Activated CD8-positive, alpha-beta memory T cell treated with anti-CD3 and anti-CD28 coated beads, Interleukin-2, amount 10 ng/mL, durations not matched to agents 7 days and 5 days (primary cell): ENCODE measurements at regions not wholly inside any gene's neighbourhood (a gene's known extent, or its start where the extent isn't known, plus 50 kb on each side); places are given as distances from the start of the nearest gene placed in this dataset.

ENCODE experiments used
- ATAC-seq: fragments of 150-1000 bp; cut with Tn5 transposase; one replicate; pipeline ENCODE4 v1.10.0; 2021; ENCODE audit warnings: moderate library complexity
- CTCF ChIA-PET: fragments of 350-600 bp; sonication (Branson Sonifier 250); formaldehyde crosslinking; loops from one replicate; lab custom pipeline; 2021; ENCODE audit warnings: antibody characterized with exemption; lab: Charles Lee
- DNase-seq: peaks from one replicate; pipeline ENCODE4 v3.0.0-alpha.2; 2020
- H3K27ac Mint-ChIP-seq: one replicate; pipeline ENCODE4 v1.8.0; 2021; ENCODE audit warnings: mild to moderate bottlenecking, mixed read lengths
- H3K27me3 Mint-ChIP-seq: one replicate; pipeline ENCODE4 v1.8.0; 2021; ENCODE audit warnings: mixed read lengths
- H3K36me3 Mint-ChIP-seq: one replicate; pipeline ENCODE4 v1.8.0; 2021; ENCODE audit warnings: mild to moderate bottlenecking, mixed read lengths
- H3K4me1 Mint-ChIP-seq: one replicate; pipeline ENCODE4 v1.8.0; 2021; ENCODE audit warnings: mixed read lengths
- H3K4me3 Mint-ChIP-seq: one replicate; pipeline ENCODE4 v1.8.0; 2021; ENCODE audit warnings: mild to moderate bottlenecking, moderate library complexity, mixed read lengths
- H3K9me3 Mint-ChIP-seq: one replicate; pipeline ENCODE4 v1.8.0; 2022; ENCODE audit warnings: low read depth, mixed read lengths

DNA sequence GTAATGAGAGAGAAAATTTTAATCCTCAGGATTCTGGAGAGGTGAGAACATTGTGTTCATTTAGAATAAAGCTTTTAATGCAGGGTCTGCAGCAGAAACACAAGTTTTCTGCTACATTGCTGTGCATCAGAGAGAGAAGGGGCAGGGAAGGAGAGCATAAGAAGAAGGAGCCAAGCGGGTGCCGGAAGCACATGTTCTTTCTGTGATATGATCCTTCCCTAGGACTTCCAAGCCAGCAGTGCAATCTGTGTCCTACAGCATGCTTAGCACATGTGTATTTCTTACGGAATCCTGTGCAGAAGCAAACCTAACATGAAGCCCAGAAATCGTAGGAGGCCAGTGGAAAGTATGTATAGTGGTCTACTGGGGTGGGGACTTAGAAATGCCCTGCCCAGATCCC, 458.3 kb upstream of the BRINP1 start:
- Mint-ChIP-seq H3K9me3 (no peaks in the 10 kb centered on the region), H3K27ac (no peak overlapping the region), H3K4me1 (no peaks in the 10 kb centered on the region), H3K27me3 (no peaks in the 10 kb centered on the region), H3K4me3 (no peak overlapping the region), H3K36me3 (no peaks in the 10 kb centered on the region)
- ATAC-seq (no peak), DNase-seq (no peak)
- CTCF ChIA-PET = no interaction called here

DNA sequence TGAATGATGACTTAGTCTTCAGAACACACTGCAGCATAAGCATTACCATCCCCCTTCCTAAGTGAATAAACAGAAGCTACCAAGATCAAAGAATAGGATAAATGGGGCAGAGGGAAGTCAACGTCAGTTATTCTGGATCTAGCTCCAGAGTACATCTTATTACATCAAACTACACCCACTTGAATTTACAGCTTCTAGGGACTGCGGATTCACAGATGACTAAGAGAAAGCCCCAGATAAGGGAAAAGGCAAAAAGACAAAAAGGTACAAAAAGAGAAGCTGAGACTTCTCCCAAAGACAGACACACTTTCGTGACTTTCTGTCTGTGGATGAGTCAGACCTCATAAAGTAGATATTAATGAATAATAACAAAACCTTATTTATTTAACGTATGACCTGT, 457.9 kb upstream of the BRINP1 start:
- CTCF ChIA-PET = no interaction called here
- Mint-ChIP-seq H3K4me3 (no peak overlapping the region), H3K4me1 (no peaks in the 10 kb centered on the region), H3K27me3 (no peaks in the 10 kb centered on the region), H3K27ac (no peak overlapping the region), H3K36me3 (no peaks in the 10 kb centered on the region), H3K9me3 (no peaks in the 10 kb centered on the region)
- ATAC-seq (no peak), DNase-seq (no peak)

DNA sequence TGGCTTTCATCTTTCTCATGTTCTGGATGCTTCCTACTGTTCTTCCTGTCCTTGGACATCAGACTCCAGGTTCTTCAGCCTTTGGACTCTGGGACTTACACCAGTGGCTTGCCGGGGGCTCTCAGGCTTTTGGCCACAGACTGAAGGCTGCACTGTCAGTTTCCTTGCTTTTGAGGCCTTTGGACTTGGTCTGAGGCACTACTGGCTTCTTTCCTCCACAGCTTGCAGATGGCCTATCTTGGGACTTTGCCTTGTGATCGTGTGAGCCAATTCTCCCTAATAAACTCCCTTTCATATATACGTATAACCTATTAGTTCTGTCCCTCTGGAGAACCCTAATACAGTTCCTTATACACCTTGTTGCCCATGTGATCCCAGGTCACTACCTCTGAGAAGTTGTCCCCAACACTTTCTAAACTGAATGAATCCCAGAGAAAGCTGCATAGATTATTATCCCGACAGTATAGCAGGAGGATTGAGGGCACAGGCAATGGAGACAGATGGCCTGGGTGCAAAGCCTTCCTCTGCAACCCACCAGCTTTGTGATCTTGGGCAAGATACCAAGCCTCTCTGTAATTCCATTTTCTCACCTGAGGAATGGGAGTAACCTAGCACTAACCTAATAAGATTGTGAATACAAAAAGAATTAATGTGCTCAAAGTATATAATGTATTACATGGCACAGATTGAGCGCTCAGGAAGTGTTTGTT, 449.6 kb upstream of the BRINP1 start:
- H3K36me3 Mint-ChIP-seq = no peaks in the 10 kb centered on the region
- no peak overlapping the region for H3K4me3 Mint-ChIP-seq
- CTCF ChIA-PET = no interaction called here
- H3K9me3 Mint-ChIP-seq = no peaks in the 10 kb centered on the region
- H3K27ac Mint-ChIP-seq = no peak overlapping the region
- no peaks in the 10 kb centered on the region for H3K4me1 Mint-ChIP-seq
- ATAC-seq = no peak
- H3K27me3 Mint-ChIP-seq = no peaks in the 10 kb centered on the region
- no peak for DNase-seq

DNA sequence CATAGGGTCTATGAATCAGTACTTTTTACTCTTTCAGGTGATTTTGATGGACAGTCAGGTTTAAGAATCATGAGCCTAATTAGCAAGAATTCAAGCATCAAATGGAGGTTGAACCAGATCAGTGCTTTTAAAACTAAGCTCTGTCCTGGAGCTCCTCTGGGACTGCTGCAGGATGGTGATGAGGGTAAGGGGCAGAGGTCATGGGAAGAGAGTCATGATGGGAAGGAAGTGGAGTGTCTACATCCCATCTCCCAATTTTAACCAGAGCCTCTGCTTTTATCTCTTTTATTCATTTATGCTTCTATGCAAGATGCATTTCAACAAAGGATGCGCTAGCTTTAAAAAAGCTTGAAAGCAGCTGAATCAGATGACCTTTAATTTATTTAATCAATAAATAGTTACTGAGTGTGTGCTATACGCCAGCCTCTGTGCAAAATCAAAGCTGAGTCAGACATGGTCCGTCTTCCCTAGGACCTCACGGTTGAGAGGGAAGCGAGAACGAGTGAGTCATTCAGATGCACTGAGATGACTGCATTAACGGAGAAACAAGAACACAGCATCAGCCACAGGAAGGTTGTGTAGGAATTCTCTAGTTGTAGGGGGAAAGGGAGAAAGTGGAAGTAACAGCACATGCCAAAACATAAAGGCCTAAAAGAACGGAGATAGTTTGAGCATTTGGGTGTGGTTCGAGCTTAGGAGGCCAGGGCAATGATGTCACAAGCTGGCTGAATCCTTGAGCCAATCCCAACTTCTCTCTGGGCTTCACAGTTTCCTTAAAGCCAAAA, 441.6 kb upstream of the BRINP1 start:
- Mint-ChIP-seq H3K4me1 (no peaks in the 10 kb centered on the region), H3K27ac (no peak overlapping the region), H3K36me3 (no peaks in the 10 kb centered on the region), H3K4me3 (no peak overlapping the region), H3K9me3 (peaks cover 3% of the 10 kb centered on the region), H3K27me3 (no peaks in the 10 kb centered on the region)
- no peak for ATAC-seq
- no peak for DNase-seq
- CTCF ChIA-PET = no interaction called here

DNA sequence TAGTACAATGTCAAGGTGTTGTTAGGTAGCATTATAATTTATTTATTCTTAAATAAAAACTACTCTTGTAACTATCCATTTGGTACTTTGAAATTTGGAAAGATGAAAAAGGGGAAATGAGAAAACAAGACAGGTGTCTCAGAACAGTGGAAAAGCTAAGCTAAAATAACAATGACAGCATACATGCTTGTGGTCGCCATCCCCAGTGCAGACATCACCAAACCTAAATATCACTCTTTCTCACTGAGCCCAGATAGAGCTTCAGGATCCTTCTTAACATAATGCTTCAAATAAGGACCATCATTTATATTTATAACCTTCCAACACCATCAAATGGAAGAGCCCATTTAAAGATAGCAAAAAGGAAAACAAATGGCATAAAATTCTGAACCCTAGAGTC, 434.4 kb upstream of the BRINP1 start:
- Mint-ChIP-seq H3K36me3 (no peaks in the 10 kb centered on the region), H3K4me1 (no peaks in the 10 kb centered on the region), H3K9me3 (no peaks in the 10 kb centered on the region), H3K27me3 (no peaks in the 10 kb centered on the region), H3K27ac (no peak overlapping the region), H3K4me3 (no peak overlapping the region)
- no peak for DNase-seq
- ATAC-seq = no peak
- CTCF ChIA-PET = no interaction called here

DNA sequence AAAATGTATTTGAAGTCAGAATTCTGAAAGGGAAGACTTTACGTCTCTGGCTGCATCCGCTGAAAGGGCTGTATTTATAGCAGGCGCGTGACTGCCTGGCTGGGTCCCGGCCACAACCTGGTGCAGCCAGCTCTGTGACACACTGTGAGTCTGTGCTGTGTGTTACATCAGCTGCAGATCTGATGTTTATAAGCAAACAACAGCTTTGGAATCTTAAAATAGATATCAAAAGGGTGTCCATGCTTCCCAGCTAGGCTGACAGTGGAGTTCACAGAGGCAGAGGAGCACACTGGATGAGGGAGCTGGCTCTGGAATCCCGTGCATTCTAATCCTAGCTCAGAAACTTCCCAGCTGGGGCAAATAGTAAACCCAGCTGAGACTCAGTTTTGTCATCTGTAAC, 433.4 kb upstream of the BRINP1 start:
- CTCF ChIA-PET = no interaction called here
- ATAC-seq = no peak
- Mint-ChIP-seq H3K36me3 (no peaks in the 10 kb centered on the region), H3K27me3 (no peaks in the 10 kb centered on the region), H3K4me3 (no peak overlapping the region), H3K27ac (no peak overlapping the region), H3K4me1 (no peaks in the 10 kb centered on the region), H3K9me3 (no peaks in the 10 kb centered on the region)
- no peak for DNase-seq

DNA sequence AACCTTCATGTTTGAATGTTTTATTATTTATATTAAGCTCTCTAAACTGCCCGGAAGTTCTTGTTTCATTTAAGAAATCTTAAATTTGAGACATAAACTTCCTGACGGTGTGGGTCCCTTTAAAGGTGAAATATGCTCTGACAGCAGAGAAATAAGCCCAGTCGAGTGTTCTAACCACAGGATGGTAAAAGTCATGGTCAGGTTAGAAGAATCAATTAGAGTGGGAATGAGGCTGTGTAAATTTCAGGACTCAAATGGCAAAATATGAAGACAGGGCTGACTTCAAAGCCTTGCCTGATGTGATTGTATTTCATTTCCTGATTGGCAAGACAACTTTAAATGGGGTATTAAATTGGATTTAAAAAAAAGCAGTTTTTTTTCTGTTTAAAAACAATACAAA, 432.9 kb upstream of the BRINP1 start:
- no peak for ATAC-seq
- CTCF ChIA-PET = no interaction called here
- Mint-ChIP-seq H3K4me1 (no peaks in the 10 kb centered on the region), H3K27ac (no peak overlapping the region), H3K36me3 (no peaks in the 10 kb centered on the region), H3K4me3 (no peak overlapping the region), H3K9me3 (no peaks in the 10 kb centered on the region), H3K27me3 (no peaks in the 10 kb centered on the region)
- DNase-seq = no peak

DNA sequence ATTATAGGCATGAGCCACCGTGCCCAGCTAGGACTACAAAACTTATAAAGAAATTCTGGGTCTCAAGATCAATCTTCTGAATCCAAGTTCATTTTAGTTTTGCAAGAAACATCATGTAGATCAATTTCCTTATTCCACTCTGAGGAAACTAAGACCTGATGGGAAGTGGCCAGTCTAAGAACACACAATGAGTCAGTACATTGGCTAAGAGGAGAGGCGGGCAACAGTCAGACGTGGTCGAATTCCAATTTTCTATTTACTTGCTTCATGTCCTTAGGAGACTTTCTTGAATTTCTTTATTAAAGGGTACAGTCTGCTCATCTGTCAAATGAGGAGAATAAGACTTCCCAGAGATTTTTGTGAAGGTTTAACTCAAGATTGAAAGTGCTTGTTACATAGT, 432.1 kb upstream of the BRINP1 start:
- Mint-ChIP-seq H3K36me3 (no peaks in the 10 kb centered on the region), H3K4me3 (no peak overlapping the region), H3K4me1 (no peaks in the 10 kb centered on the region), H3K9me3 (no peaks in the 10 kb centered on the region), H3K27ac (no peak overlapping the region), H3K27me3 (no peaks in the 10 kb centered on the region)
- DNase-seq (no peak), ATAC-seq (no peak)
- CTCF ChIA-PET = no interaction called here

DNA sequence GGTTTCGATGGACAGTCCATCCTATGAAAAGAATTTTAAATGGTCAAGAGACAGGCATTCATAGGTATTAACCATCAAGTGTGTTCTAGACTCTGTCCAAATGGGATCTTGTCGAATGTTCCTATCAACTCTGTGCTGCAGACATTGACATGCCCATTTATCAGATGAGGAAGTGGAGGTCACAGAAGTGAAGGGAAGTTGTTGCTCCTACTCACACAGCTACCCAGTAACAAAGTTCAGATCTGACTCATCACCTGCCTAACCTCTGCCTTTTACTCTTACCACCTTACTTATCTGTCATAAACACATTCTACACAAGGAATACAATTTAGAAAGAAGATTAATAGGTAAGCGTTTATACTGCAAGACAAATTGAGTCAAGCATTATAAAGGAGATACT, 426.2 kb upstream of the BRINP1 start:
- ATAC-seq (no peak), DNase-seq (no peak)
- H3K9me3 Mint-ChIP-seq = no peaks in the 10 kb centered on the region

DNA sequence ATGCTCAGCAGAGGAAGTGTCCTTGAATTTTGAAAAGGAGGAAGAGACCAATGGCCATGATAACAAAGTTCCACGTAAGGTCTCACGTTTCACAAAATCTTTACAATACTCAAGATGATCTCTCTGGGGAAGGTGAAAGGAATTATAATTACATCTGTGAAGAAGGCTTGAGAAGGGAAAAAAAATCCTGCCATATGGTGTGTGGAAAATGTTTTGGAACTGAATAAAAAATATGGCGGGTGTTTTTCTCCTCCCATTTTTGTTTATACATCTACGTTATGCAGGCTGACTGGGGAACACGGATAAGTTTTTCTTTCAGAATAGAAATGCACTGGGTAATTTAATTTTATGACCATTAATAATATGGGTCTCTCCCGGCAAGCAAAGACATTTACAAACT, 425.6 kb upstream of the BRINP1 start:
- ATAC-seq (no peak), DNase-seq (no peak)
- no peaks in the 10 kb centered on the region for H3K4me1 Mint-ChIP-seq
- H3K27ac Mint-ChIP-seq = no peak overlapping the region
- H3K4me3 Mint-ChIP-seq = no peak overlapping the region
- no peaks in the 10 kb centered on the region for H3K9me3 Mint-ChIP-seq
- CTCF ChIA-PET = no interaction called here
- H3K36me3 Mint-ChIP-seq = no peaks in the 10 kb centered on the region
- no peaks in the 10 kb centered on the region for H3K27me3 Mint-ChIP-seq

More for the DNA sequence above, 426.2 kb upstream of the BRINP1 start:
- no peaks in the 10 kb centered on the region for H3K4me1 Mint-ChIP-seq
- no peak overlapping the region for H3K4me3 Mint-ChIP-seq
- H3K27me3 Mint-ChIP-seq = no peaks in the 10 kb centered on the region
- no peak overlapping the region for H3K27ac Mint-ChIP-seq
- CTCF ChIA-PET = no interaction called here
- H3K36me3 Mint-ChIP-seq = no peaks in the 10 kb centered on the region

DNA sequence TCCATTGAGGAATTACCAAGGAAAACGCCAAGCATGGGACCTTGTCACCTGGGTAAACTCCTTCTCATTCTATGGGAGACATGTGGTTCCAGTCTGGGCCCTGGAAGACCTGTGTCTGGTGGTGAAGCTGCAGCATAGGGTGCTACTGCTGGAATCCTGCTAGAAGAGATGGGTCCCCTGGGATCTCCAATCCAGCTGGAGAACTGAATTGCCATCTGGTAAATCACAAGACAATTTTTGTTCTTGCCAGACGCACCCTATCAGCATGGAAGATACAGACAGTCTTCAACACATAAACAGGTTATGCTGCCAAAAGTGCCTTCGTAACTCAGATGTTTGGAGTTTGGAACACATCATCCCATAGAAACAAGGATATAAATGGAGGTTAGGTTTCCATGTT, 424.0 kb upstream of the BRINP1 start:
- CTCF ChIA-PET = no interaction called here
- Mint-ChIP-seq H3K4me3 (no peak overlapping the region), H3K36me3 (no peaks in the 10 kb centered on the region), H3K27me3 (no peaks in the 10 kb centered on the region), H3K9me3 (no peaks in the 10 kb centered on the region), H3K27ac (no peak overlapping the region), H3K4me1 (no peaks in the 10 kb centered on the region)
- DNase-seq = no peak
- no peak for ATAC-seq

DNA sequence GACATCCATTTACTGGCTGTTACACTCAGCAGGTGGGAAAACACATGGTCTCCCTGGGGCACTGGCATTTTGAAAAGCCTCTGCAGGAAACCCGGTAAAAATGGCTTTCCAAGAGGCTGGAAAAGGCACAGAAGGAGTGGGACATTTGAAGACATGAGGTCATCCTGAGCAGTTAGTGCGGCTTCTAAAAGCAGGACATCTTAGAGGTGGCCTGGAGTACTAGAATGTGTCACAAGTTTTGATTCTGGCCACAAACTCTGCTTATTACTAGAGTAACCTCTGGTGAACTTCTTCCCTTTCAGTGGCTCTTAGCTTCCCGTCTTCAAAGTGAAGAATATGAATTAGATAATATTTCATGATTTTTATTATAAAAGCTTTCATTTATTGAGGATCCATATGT, 423.0 kb upstream of the BRINP1 start:
- Mint-ChIP-seq H3K36me3 (no peaks in the 10 kb centered on the region), H3K4me1 (no peaks in the 10 kb centered on the region), H3K4me3 (no peak overlapping the region), H3K27me3 (no peaks in the 10 kb centered on the region), H3K27ac (no peak overlapping the region), H3K9me3 (no peaks in the 10 kb centered on the region)
- ATAC-seq (no peak), DNase-seq (no peak)
- CTCF ChIA-PET = no interaction called here

DNA sequence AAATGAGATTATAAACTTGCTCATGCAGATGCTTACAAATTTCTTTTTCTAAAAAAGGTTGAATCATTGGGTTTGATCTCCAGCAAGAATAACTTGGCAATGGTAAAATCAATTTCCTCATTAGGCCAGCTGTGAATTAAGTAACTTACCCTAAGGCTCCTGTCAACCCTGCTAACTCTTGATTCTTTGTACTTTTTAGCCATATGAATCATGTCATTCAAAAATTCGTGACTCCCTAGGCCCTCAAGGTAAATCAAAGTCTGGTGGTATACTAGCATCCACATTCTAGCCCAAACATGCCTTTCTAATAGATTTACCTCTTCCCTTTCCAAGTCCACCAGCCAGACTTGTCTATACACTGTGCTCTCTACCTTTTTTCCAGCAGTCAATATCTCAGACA, 420.8 kb upstream of the BRINP1 start:
- Mint-ChIP-seq H3K27me3 (no peaks in the 10 kb centered on the region), H3K27ac (no peak overlapping the region), H3K36me3 (no peaks in the 10 kb centered on the region), H3K4me3 (no peak overlapping the region), H3K4me1 (no peaks in the 10 kb centered on the region), H3K9me3 (peaks cover 2% of the 10 kb centered on the region)
- no peak for DNase-seq
- CTCF ChIA-PET = no interaction called here
- no peak for ATAC-seq

DNA sequence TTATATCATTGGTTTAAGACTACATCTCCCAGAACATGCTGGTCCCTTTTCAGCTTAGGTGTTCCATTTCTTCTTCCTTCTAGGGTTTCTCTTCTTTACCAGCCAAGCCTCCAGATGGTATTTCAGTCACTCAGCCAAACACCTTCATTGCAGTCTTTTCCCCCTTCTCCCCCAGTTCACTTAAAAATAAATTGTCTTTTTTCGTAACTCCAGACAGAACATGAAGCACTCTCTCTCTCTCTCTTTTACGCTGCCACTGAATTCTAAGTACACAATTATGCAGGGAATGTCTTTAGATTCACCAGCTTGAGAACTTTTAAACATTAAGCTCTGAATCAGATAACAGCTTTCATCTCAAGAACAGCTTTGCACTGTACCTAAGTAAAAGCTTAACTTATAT, 419.7 kb upstream of the BRINP1 start:
- CTCF ChIA-PET = no interaction called here
- DNase-seq (no peak), ATAC-seq (no peak)
- Mint-ChIP-seq H3K4me3 (no peak overlapping the region), H3K27ac (no peak overlapping the region), H3K4me1 (no peaks in the 10 kb centered on the region), H3K36me3 (no peaks in the 10 kb centered on the region), H3K27me3 (no peaks in the 10 kb centered on the region), H3K9me3 (peaks cover 2% of the 10 kb centered on the region)
